GM19035 (cell line): ENCODE measurements at regions not wholly inside any gene's neighbourhood (a gene's known extent, or its start where the extent isn't known, plus 50 kb on each side); places are given as distances from the start of the nearest gene placed in this dataset.

Source experiments
- ATAC-seq: cut with Tn5 transposase; IDR thresholded peaks from one replicate; pipeline ENCODE4 v1.9.1; 2021; ENCODE audit not compliant: unreplicated experiment

DNA sequence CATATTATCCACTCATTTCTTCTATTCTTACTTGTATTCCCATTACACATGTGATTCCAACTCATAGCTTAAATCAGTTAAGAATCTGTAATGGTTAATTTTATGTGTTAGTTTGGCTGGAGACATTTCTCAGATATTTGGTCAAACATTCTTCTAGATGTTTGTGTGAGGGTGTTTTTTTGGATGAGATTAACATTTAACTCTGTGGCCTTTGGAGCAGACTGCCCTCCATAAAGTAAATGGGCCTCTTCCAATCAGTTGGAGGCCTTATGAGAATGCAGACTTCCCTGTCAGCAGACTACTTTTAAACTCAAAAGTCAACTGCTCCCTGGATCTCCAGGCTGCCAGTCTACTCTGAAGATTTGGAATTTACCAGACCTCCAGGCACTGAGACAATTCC is 976.8 kb upstream of the ACVR2A start:
- no peak for ATAC-seq

DNA sequence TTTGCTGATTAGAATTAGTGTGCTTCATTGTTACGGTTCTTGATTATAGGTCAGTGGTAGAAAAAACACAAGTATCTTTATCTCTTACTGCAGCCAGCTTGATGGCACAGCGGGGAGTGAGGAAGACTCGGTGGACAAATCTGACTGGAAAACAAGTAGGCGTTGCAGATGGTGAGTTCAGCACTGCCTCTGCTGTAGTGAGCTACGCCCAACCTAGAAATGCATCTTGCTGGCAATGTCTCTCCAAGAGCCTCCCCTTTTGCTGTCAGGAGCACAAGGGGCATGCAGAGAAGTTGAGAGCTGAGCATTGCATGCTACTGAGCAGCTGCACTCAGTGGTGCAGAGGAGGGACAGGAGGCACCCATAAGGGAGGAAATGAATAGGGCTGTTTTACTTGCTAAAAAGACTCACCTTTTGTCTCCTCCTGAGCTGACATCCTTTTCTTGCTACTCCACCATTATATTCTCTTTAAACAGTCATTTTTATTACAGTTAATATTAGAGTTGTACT is 977.3 kb upstream of the ACVR2A start:
- ATAC-seq: no peak

DNA sequence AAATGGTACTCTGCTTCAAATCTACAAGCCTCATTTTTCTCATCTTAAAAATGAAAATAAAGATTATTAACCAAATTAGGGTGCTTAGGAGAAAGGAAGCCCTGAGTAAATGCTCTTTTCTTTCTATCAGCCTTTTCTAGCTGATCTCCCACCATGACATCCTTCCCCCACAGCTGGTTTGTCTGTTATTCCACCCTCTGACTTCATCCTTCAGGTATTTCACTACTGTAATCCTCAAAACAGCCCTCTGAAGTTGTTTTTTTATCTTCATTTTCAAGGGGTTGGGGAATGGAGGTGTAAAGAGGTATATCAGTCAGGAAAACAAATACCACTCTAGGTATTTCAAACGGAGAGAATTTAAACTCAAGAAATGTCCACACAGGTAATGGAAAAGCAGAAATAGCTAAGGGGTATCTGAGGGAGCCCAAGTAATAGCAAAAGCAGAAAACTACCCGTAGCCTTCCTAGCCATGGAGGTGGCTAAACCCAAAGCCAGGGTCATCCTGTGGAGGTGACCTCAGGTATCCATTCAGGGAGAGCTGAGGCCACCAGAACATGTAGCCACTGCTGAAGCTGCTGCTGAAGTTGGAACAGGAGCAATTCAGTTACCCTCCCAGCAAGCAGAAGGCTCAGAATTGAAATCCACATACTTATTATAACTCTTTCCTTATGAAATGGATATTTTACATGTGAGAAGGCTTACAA is 990.9 kb upstream of the ACVR2A start:
- no peak for ATAC-seq

DNA sequence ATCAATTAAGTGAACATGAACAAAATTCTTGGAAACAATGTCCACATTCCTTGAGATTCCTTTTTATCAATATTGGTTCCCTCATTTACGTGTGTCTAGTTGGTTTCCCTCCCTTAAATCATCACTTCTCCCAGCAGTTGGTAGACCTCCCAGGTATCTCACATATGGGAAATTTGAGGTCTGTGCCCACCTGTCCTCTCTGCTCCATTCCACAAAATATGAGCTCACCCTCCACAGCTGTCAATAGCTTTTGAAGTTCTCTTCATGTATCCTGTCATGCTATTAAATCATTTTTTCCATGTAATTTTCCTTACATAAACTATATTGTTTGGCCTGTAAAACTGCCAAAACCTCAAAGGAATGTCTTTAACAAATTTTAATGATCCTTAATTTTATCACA is 992.2 kb upstream of the ACVR2A start:
- no peak for ATAC-seq

DNA sequence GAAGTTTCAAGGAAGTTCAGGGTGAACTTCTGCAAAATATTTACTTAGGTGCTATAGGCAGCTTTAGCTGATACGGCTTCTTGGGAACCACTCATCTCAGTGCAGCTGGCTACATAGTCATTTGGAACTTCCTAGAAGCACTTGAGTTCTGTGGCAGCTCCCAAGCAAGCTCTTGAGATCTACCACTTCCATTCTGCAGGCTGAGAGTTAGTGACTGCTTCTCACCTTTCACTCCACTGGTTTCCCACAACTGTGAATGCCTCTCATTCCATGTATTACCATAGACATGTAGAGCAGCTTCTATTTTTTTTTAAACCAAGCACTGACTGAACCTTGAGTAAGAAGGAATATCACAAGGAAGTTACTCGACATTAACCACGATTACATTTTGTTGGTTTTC is 994.1 kb upstream of the ACVR2A start:
- no peak for ATAC-seq

DNA sequence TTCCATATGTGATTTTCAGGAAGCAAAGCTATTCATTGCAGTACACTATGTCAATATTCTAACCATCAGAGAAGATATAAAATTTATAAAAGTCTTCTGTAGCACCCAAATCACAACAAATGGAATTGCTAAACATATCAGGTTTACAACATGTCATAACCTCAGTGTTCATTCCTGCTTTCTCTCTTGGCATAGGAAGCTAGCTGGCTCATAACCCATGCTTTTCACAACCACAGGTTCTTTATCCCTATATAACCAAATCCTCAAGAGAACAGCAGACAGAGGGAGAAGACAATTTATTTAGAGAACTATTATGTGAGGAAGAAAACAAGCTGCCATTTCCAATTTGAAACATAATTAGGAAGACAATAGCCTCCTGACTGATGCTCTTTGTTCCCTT is 997.0 kb upstream of the ACVR2A start:
- ATAC-seq: no peak

DNA sequence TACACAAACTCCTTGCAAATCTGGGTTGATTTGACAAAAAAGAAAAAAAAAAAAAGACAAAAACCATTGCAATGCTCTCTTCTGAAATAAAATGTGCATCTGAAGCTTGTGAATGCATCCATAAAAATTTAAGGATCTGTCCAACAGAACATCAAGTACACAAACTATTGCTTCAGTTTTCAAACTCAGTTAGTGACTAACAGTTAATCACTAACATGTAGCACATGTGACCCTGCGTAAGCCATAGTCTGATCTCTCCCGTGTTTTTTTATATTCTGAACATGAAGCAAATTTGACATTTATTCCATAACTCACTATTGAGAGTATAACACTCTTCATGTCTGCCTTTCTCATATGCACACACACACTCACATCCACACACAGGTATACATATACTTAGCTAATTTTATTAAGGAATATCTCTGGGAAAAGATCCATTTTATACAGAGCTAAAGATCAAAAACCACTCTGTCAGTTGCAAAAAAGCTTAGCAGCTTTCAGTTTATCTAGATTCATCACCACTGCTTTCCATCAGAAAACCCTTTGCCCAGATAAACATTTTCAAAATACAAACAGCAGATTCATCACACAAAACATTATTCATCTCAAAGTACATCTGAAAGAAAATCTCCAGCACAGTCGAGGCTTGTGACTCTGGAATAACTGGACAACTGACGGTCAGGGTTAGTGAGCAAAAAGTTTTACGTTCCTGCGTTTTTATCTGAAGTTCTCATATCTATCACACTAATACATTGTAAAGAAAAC is 1000.4 kb upstream of the ACVR2A start:
- no peak for ATAC-seq

DNA sequence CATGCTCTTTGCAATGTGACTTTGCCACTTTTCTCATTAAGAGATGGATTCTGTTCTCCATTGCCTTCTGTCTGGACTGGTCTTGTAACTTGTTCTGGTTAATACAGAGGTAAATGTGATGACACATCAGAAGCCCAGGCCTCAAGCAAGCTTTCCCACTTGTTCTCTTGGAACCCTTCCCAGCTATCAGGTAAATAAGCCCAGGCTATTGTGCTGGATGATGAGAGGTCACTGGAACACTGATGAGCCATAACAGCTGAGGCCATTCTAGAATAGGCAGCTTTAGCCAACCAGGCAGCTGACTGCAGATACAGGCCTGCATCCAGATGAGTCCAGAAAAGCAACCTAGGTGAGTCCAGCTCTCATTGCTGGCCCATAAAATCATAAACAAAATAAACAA is 1007.0 kb upstream of the ACVR2A start:
- no peak for ATAC-seq

DNA sequence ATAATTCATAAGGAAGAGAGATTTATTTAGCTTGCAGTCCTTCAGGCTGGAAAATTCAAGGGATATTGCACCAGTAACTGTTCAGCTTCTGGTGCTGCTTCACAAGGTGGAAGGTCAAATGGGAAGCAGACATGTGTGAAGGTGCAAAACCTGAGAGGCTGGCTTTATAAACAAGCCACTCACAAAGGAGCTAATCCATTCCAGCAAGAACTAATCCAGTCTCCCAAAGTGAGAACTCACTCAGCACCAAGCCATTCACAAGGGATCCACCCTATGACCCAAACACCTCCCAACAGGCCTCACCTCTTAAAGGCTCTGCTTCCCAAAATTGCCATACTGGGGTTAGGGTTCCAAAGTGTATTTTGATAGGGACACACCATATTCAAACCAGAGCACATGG is 1018.4 kb upstream of the ACVR2A start:
- no peak for ATAC-seq

DNA sequence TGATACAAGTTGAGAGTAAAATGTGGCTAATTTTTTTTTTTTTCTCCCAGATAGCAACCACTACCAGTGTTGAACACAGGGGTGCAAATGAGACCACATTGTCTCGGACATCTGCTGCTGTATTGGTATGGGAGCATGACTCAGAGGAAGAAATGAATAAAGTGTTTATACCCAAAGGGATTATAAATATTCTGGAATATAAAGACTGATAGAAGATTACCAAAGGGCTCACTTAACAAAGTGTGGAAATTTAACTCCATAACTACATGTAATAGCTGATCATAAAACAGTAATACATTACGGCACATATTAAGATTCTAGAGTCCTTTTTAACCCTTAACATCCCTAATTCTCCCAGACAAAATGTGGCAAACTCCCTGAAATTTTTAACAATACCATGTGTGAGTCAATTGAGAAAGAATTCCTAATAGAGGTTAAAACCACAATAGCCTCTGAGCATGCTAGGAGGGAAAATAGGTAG is 1023.0 kb upstream of the ACVR2A start:
- ATAC-seq: no peak

DNA sequence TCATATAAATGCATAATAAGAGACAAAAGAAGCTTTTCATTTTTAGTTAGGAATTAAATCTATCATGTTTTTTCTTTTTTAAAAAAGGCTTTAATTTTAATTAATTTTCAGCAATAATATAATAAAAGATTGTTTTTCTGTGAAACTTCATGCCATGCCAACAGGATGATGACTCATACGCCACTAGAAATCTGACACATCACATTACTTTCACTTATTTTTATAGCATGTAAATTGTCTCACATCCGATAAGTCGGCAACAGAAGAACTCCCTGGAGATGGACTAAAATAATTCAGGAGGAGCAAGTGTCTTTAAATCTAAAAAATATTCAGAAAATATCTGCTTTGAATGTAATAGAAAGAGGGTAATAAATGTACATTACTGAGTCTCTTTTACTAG is 1024.2 kb upstream of the ACVR2A start:
- ATAC-seq: no peak

DNA sequence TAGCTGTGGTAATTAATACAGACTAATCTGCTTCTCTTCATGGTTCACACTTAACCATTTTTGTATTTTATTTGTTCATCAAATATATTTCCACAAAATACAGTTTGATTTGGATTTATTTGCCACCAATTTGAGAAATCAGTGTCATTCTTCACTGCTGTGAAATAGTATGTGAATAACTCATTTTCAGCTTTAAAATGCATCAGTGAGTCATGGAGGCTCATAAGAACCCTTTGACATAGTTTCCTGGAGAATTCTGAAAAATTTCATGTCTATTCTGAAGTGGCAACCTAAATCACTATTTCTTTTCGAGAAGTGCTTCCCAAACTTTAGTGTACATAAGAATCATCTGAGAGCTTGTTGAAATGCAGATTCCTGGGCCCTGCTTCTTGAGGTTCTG is 1026.7 kb upstream of the ACVR2A start:
- ATAC-seq: no peak

DNA sequence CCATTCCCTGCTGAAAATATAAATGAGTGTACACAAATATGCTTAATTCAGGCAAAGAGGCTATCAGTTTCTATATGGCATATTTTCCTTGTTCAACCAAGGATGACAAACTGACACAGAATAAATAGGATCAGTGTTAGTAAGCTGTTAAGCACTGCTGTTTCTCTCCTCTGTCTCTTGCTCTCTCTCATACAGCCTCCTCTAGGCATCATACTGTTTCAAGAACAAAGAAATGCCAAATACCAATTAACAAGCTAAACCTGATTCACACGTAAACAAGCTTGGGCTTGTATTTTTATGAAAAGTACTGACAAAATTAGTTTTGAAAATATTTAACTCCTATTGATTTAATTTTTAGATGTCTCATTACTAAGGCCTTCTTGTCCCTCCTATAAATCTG is 1027.2 kb upstream of the ACVR2A start:
- ATAC-seq: no peak

DNA sequence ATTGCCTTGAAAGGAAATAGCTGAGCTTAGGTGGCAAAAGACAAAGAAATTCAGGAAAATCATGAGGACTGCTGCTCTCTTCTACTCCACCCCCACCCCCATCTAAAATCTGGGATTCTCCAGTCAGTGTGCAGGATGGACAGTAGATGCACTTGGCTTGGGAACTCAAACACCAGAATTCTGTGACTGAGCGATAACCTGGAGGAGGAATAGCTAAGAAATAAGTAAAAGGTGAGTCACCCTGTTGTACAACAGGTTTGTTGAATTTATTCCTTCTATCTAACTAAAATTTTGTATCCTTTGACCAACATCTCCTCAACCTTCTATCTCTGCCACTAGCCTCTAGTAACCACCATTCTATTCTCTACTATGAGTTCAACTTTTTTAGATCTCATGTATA is 1029.9 kb upstream of the ACVR2A start:
- ATAC-seq: no peak

DNA sequence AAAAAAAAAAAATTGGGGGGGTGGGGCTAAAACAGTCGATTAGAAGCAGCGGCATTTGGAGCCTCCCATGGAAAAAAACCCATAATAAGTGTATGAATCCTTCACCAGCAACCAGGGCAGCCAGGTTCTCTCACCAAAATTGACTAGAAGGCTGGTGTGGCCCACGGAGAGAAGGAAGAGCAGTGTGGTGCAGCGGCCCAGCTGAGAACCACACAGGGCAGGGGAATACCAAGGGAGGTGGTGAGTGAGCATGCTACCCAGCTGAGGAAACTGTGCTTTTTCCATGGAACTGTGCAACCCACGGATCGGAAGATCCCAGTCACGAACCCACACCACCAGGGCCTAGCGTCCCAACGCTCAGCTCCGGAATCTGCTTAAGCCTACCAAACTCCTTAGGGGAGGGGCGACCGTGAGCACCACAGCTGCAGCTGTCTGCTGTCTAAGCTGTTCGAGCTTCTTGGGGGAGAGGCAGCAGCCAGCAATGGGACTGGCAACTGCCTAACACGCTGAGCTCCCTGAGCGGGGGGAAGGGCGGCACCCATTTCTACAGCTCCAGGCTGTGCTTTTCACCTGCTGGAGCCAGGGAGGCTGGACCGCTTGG is 1037.2 kb upstream of the ACVR2A start:
- ATAC-seq: no peak

DNA sequence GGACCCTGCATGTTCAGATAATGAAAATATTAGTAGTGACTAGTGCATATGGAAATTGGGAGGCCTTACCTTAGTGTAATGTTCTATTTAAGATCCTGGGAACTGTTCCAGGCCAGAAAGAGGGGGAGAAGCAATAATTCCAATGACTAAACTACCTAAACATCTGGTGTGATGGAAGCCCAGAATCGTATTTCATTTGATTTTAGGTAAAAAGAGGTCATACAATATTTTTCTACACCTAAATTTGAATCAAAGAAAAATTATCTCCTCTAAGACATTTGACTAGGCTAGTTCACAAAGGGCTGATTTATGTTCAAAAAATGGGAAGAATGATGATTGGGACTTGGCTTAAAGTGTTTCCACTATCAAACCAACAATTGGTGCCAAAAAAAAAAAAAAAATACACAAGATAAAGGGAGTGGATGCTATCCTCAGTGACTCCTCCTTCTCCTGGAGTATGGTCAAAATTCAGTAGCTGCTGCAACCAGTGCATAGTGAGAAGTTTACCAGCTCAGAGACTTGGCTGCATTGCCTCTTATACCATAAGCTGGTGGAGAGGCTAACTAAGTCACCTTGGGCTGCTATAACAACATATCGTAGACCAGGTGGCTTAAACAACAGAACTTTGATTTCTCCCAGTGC is 1038.3 kb upstream of the ACVR2A start:
- no peak for ATAC-seq

DNA sequence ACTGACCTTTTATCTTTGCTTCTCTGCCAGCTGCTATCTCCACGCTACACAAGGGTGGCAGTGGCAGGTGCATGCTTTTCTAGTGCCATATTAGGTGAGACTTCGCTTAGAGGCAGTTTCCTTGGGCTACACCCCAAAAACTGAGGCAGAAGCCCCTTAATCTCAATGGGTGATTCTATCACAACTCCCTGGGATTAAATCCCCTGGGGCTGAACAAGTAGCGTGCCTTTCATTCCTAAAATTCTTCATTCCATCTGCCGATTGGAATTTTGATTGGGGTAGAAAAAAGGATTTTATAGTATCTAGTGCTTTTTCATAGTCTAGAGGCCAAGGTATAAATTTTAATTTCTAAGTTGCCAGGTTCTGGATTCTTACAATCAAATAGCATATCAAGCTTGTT is 1040.5 kb upstream of the ACVR2A start:
- ATAC-seq: no peak

DNA sequence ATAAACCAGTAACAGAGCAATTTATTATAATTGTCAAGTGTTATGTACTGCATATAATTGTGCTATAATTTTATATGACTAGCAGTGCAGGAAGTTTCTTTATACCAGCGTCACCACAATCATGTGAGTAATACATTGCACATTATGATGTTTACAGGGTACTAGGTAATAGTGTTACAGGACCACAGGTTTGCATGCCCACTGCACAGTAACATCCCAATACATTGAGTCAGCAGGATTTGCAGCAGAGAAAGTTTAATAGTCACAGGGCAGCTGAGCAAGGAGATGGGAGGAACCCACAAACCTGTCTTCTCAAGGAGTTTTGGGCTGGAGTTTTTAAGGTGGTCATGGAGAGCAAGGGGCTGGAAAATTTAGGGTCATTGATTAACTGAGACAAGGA is 1042.9 kb upstream of the ACVR2A start:
- ATAC-seq: no peak

DNA sequence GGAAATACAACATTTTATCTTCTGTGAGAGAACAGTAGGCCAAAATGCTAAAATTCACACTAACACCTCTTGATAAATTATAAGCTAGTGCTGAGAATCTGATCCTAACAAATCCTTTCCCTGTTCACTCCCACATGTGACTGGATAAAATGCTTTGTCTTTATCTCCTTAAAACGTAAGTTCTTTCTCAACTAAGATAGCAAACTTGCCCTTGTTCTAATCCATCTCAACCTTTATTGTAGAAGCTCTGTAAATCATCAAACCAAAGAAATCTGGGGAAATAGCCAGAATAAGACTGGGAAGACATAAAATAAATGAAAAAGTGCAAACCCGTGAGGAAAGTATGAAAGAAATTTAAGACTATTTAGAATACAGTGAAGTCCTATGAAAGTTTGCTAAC is 1058.4 kb upstream of the ACVR2A start:
- no peak for ATAC-seq

DNA sequence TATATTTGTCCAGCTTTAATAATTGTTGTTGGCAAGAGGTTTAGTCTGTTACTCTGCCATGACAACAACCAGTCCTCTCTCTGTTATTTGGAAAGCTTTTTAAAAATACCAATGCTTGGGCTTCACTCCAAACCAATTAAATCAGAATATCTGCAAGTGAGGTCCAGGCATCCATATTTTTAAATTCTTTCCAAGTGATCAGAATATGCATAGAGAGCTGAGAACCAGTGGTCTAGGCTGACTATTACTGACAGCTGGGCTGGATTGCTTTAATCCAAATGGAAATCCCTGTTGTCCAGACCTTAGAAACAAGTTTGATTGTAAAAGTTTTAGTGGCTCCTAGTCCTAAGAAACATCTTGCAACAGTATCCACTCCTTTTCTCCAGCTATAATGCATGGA is 1059.7 kb upstream of the ACVR2A start:
- ATAC-seq: no peak

DNA sequence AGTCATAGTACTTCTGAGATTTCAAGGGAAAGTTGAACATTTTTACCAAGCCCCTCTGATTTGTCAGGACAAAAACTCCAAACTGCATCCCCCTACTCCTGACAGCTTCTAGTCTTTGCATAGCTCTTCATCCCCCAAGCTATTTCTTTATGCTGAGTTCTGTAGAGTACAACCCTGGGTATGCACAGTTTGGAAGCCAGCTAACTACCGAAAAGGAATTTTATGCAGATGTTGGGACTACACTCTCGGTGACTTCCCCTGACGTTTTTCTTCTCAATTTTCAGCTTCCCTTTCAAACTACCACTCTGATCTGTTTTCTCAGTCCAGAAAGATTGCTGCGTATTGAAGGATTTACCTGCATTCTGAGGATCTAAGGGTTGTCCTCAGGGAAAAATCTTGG is 1060.2 kb upstream of the ACVR2A start:
- no peak for ATAC-seq

DNA sequence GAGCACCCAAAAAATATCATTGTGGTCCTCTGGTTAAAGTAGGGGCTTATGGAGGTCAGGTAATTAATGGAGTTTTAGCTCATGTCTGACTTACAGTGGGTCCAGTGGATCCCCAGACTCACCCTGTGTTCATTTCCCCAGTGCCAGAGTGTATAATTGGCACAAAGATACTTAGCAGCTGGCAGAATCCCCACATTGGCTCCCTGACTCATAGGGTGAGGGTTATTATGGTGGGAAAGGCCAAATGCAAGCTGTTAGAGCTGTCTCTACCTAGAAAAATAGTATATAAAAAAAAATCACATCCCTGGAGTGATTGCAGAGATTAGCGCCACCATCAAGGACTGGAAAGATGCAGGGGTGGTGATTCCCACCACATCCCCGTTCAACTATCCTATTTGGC is 1067.6 kb upstream of the ACVR2A start:
- no peak for ATAC-seq
